Stimulated activated CD8-positive, alpha-beta memory T cell treated with anti-CD3 and anti-CD28 coated beads, Interleukin-7, amount 100 ng/mL, for 24 hours (primary cell): ENCODE measurements at regions not wholly inside any gene's neighbourhood (a gene's known extent, or its start where the extent isn't known, plus 50 kb on each side); places are given as distances from the start of the nearest gene placed in this dataset.
"Not testable (repeated sequence)": the region's sequence is repeated elsewhere in the genome, so short reads cannot be mapped to it uniquely, and the experiment has no call there.

Source experiments
- DNase-seq: peaks from one replicate; pipeline ENCODE4 v3.0.0-alpha.2; 2020; ENCODE audit warnings: low read depth

DNA sequence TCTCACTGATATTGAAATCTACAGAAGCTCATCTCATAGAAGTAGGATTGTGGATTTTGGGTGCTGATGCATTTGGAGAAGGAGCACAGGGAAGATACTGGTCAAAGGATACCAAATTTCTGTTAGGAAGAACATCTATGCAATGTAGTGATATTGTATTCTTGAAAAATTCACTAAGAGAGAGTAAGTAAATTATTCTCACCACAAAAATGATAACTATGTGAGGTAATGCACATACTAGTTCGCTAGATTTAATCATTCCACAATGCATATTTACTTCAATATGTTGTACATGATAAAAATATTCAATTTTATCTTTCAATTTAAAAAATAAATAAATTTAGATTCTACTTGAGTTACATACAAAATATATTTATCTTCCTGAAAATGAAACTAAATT is 2040.5 kb upstream of the C9orf72 start:
- DNase-seq: no peak

DNA sequence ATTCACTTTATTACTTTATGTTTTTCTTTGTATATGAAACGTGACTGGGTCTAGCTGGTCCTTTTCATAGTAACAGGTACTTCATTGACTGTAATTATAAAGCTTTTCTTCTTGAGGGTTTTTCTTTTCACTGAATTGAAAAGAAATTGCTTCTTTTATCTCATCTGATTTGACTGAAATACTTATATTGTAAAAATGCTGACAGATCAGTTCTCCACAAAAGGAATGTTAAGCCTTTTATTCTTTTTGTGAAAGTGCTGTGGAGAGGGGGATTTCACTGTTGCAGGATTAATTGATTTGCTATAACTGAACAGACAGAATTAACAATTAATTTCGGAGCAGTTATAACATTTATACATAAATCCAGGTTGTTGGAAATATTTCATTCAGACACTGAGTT is 2043.6 kb upstream of the C9orf72 start:
- DNase-seq: no peak

DNA sequence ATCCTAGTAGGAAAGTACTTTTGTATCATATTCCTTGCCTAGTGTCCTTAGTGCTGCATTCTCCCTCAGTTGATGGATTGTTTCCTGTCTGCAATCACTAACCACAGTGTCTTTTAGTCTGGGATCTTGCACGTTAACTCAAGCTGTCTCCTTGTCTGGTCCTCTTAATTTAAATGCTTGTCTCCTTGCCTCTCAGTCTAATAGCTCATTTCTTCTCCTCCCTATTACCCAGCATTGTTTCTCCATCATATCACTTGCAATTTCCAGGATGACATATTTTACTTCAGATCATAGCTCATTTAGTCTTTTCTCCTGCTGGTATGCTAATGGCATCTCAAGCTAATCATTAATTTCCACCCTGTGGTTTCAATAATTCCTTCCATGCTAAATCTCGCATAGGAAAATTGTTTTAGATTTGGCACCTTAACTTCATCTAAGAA is 2052.0 kb upstream of the C9orf72 start:
- DNase-seq: no peak

DNA sequence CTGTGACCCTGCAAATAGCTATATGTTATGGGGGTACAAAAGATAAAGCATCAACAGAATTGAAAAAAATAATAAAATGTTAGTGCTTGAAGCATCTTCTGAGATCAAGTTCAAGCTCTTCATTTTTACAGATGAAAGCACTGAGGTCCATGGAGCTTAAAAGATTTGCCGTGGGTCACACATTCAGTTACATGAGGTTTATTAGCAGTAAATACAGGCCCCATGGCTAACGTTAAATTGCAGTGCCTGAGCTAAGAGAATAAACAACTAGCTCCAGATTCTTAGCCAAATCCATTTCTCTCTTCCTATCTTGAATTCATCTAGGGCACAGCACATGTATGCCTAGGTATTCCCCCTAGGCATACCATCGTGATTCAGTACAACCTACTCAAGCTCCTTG is 2052.7 kb upstream of the C9orf72 start:
- DNase-seq: no peak

- DNase-seq: not testable (repeated sequence)
Measured at GRCh38 chr9:29628856-29629255, 2055.6 kb upstream of the C9orf72 start.

GRCh38 chr9:29637471-29638237 is 2064.4 kb upstream of the C9orf72 start:
- no peak for DNase-seq

GRCh38 chr9:29640507-29640906 is 2067.2 kb upstream of the C9orf72 start:
- DNase-seq: no peak

DNA sequence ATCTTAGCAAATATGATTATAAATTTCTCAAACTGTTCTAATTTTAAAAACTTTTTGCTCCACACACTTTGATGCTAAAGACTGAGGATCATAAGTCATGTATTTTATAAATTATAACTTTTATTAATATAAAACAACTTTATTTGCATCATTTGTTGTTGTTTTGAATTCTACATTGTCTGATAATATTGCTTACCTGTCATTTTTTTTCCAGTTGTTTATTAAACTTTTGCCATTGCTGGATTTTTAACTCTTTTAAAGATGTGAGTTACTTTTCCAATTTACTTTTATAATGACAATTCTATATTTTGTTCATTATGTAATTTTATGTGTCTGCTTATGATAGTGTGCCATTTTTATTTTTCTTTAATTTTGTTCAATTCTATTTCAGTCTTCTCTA is 2071.2 kb upstream of the C9orf72 start:
- DNase-seq: no peak

DNA sequence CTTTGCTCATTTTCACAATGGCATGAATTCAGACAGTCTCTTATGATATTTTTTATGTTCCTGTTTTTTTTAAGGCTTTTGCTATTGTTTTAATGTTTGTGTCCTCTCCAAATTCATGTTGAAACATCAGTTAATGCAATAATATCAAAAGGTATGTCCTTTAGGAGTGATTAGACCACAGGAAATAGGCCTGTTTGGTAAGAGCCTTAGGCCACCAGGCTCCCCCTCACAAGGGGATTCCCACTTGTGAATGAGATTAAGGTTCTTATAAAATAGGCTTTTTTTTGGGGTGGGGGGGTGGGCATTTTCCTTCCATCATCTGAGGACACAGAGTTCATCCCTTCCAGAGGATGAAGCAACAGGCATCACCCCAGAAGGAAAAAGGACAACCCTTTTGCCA is 2074.2 kb upstream of the C9orf72 start:
- DNase-seq: no peak

DNA sequence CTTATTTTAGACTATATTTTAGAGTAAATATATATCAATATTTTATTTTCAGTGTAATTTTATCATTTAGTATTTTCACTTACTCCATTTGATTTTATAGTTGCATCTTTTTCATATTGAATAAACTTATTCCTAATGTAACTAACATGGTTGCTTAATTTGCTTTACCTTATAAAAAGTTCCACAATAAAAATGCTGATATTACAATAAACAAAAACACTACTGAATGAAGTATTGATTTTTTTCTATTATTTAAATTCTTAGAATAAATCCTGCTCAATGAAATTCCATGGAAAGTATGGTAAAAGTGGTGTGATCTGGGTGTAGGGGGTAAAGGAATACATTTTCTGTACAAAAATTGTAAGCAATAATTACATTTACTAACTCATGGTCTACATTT is 2074.9 kb upstream of the C9orf72 start:
- DNase-seq: no peak

- no peak for DNase-seq
Measured at GRCh38 chr9:29648601-29649000, 2075.3 kb upstream of the C9orf72 start.

DNA sequence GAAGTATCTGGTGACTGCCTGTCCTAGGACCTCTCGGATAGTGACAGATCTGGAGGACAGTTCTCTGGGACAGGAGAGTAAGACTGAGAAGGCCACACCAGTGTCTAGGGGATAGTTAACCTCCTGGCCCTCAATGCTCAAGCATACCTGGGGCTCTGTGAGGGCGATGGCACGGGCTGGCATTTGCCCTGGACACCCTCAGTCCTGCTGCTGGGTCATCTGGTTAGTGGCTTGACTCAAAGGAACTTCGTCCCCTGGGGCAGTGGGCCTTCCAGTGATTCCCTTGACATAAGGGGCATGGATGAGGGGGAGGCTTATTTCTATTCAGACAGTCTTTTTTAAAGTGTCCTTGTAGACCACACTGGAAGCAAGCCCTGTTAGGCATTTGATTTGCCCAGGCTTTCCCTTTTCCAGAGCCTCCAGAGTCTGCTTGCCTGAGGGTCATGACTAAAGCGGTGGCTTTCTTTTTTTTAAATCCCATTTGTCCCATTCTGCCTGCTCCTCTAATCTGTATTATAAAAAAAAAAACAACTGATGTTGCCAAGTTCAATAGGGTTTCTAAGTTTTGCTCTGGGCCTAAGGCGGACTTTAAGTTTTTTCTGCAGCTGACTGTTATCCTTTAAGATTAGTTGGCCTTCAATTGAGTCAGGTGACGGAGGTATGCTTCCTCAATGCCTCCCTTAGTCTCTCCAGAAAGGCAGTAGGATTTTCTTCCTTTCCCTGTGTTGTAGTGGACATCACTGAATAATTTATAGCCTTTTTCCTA is 2083.5 kb upstream of the C9orf72 start:
- DNase-seq: no peak

DNA sequence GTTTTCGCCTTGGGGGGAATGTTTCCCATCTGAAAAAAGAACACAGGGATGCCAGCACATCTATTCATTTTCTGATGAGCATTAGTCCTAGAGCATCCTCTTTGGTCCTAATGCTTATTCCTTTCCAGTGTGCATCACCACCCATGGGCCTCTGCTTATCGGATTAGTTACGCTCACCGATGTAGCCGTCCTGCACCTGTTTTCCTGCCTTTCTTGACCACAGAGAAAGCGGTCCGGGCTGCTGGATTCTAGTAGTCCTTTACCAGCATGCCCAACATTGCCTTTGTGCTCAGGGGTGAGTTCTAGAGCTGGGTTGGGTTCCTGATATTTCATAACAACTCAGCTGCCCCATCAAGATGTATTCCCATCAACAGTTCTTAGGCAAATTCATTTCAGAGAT is 2084.5 kb upstream of the C9orf72 start:
- no peak for DNase-seq

- DNase-seq: no peak
Measured at GRCh38 chr9:29659014-29659413, 2085.7 kb upstream of the C9orf72 start.

DNA sequence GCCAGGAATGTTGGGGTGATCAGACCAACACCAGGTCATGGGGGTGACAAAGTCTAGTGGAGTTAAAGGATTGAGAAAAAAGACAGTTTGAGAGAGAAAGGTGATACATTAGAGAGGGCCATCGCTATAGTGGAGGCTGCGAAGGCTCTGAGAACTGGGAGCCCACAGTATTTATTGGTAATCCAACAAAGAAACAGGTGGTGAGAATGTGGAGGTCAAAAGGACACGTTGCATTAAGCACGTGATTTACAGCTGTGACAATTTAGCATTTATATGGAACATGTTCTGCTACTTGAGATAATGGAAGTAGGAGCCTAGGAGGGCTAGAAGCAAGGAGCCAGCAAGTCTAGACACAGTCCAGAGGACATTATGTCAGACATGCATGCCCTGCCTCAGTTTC is 2086.5 kb upstream of the C9orf72 start:
- no peak for DNase-seq

DNA sequence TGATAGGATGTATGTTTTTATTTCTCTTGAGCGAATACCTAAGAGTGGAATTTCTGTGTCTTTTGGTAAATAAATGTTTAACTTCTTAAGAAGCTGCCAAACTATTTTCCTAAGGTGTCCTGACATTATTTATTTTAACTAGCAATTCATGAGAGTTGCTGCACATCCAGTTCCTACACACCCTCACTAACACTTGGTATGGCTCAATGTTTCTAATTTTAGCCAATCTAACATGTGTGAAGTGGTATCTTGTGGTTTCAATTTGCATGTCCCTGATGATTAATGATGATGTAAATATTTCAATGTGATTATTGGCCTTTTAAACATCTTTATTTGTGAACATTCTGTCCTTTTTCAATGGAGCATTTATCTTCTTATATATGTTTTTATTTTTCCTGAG is 2095.5 kb upstream of the C9orf72 start:
- DNase-seq: no peak

GRCh38 chr9:29669613-29670012 is 2096.3 kb upstream of the C9orf72 start:
- DNase-seq: no peak

- DNase-seq: no peak
Measured at GRCh38 chr9:29685531-29685930, 2112.2 kb upstream of the C9orf72 start.

GRCh38 chr9:29691145-29691544 is 2117.9 kb upstream of the C9orf72 start:
- no peak for DNase-seq

GRCh38 chr9:29691758-29692407 is 2118.6 kb upstream of the C9orf72 start:
- no peak for DNase-seq

- DNase-seq: no peak
Measured at GRCh38 chr9:29697011-29697410, 2123.7 kb upstream of the C9orf72 start.

- DNase-seq: no peak
Measured at GRCh38 chr9:29701559-29701958, 2128.3 kb upstream of the C9orf72 start.

DNA sequence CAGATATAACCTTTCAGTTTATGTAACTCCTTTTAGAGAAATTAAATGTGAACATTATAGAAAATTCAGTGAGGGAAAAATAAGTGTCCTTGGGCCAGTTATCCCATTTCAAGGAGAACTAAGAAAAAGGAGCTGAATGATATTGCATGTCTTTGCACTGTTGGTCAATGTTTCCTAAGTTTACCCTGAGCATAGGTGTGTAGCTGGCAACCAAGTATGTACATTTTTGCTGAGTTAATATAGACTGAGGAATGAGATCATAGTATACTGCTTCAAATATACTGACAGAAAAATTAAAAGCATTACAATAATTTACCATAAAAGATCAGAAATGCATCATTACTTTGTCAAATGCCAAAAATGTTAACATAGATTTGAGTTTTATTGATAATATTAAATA is 2128.7 kb upstream of the C9orf72 start:
- DNase-seq: no peak
